Mesendoderm (in vitro differentiated cells): ENCODE measurements at regions not wholly inside any gene's neighbourhood (a gene's known extent, or its start where the extent isn't known, plus 50 kb on each side); places are given as distances from the start of the nearest gene placed in this dataset.
A peak's percentile ranks its signal among the peaks of the same experiment; 100 is the strongest.

Experiments used
- DNase-seq: peaks from one replicate; pipeline ENCODE4 v3.0.0; 2013
- H2AK5ac ChIP-seq: 2 replicates; pipeline ENCODE4 v1.6.1; 2013; ENCODE audit warnings: low read length, inconsistent platforms
- H2BK120ac ChIP-seq: 2 replicates; pipeline ENCODE4 v1.6.1; 2013; ENCODE audit warnings: low read depth, mild to moderate bottlenecking, low read length, moderate library complexity, mixed read lengths
- H2BK15ac ChIP-seq: replicated peaks from 2 replicates; pipeline ENCODE4 v1.6.1; 2013; ENCODE audit warnings: low read depth, mild to moderate bottlenecking, moderate library complexity
- H2BK5ac ChIP-seq: 2 replicates; pipeline ENCODE4 v1.6.1; 2013; ENCODE audit warnings: low read length, inconsistent platforms
- H3K18ac ChIP-seq: 2 replicates; pipeline ENCODE4 v1.6.1; 2013; ENCODE audit warnings: mild to moderate bottlenecking, low read length, mixed read lengths
- H3K23ac ChIP-seq: one replicate; pipeline ENCODE4 v1.6.1; 2013; ENCODE audit warnings: low read length
- H3K27ac ChIP-seq: 2 replicates; pipeline ENCODE4 v1.5.1; 2013; ENCODE audit warnings: low read depth, mild to moderate bottlenecking, inconsistent platforms, low read length, moderate library complexity
- H3K27me3 ChIP-seq: 2 replicates; pipeline ENCODE4 v1.6.1; 2013; ENCODE audit warnings: low read length, control low read depth, mild to moderate bottlenecking, inconsistent platforms; ENCODE audit not compliant: insufficient read depth, poor library complexity
- H3K36me3 ChIP-seq: 2 replicates; pipeline ENCODE4 v1.6.1; 2013; ENCODE audit warnings: low read length, inconsistent platforms; ENCODE audit not compliant: control insufficient read depth, insufficient read depth
- H3K4ac ChIP-seq: one replicate; pipeline ENCODE4 v1.6.1; 2013; ENCODE audit warnings: low read depth, mild to moderate bottlenecking, low read length, moderate library complexity
- H3K4me1 ChIP-seq: 2 replicates; pipeline ENCODE4 v1.6.1; 2013; ENCODE audit warnings: low read depth, low read length, inconsistent platforms; ENCODE audit not compliant: control insufficient read depth
- H3K4me2 ChIP-seq: 2 replicates; pipeline ENCODE4 v1.6.1; 2013; ENCODE audit warnings: low read length
- H3K4me3 ChIP-seq: 2 replicates; pipeline ENCODE4 v1.5.1; 2013; ENCODE audit warnings: mild to moderate bottlenecking, low read length
- H3K56ac ChIP-seq: one replicate; pipeline ENCODE4 v1.6.1; 2013; ENCODE audit warnings: low read length
- H3K79me1 ChIP-seq: 2 replicates; pipeline ENCODE4 v1.6.1; 2013; ENCODE audit warnings: low read length, inconsistent platforms
- H3K79me2 ChIP-seq: 2 replicates; pipeline ENCODE4 v1.6.1; 2013; ENCODE audit warnings: mild to moderate bottlenecking, low read length; ENCODE audit not compliant: control insufficient read depth, insufficient read depth
- H3K9ac ChIP-seq: 2 replicates; pipeline ENCODE4 v1.6.1; 2013; ENCODE audit warnings: low read length, inconsistent platforms
- H4K5ac ChIP-seq: one replicate; pipeline ENCODE4 v1.6.1; 2013; ENCODE audit warnings: low read length
- H4K8ac ChIP-seq: one replicate; pipeline ENCODE4 v1.6.1; 2013; ENCODE audit warnings: low read depth, mild to moderate bottlenecking, control low read depth, low read length, moderate library complexity
- WGBS: extraction: QIAGEN DNeasy Blood & Tissue Kit; methylation state at CpG from one replicate; pipeline ENCODE4 v1.1.7; 2013; ENCODE audit warnings: low lambda C conversion rate, missing lambda C conversion rate; ENCODE audit not compliant: insufficient coverage; ENCODE audit errors: extremely low coverage; 5-methylcytosine and 5-hydroxymethylcytosine counted together

DNA sequence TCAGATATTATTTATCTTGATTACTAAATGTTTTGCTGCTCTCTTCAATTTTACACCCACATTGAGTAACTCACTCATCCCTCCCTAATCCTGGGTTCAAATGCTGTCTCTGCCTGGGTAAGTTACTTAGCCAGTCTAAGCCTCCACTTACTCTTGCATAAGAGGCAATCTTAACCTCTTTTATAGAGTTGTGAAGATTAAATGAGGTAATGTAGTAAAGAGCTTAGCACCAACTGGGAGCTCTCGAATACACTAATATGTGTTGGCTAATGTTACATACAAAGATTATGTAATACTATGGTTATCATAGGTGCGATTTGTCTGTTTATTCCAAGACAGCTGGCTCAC is 134.4 kb upstream of the STMND1 start:
- H3K79me1 ChIP-seq: no peaks in the 10 kb centered on the region
- H3K4me3 ChIP-seq: no peak overlapping the region
- H3K4me2 ChIP-seq: no peak overlapping the region
- H4K5ac ChIP-seq: no peak overlapping the region
- H3K4me1 ChIP-seq: peaks cover 3% of the 10 kb centered on the region
- no CpG with 5 or more reads among the region's 2 CpGs for WGBS
- no peak for DNase-seq
- H2AK5ac ChIP-seq: no peak overlapping the region
- H3K4ac ChIP-seq: no peak overlapping the region
- no peak overlapping the region for H3K23ac ChIP-seq
- no peaks in the 10 kb centered on the region for H3K79me2 ChIP-seq
- H2BK15ac ChIP-seq: no peak overlapping the region
- H3K27me3 ChIP-seq: no peaks in the 10 kb centered on the region
- H3K36me3 ChIP-seq: no peaks in the 10 kb centered on the region
- no peak overlapping the region for H4K8ac ChIP-seq
- H3K56ac ChIP-seq: no peak overlapping the region
- no peak overlapping the region for H2BK5ac ChIP-seq
- H3K9ac ChIP-seq: no peak overlapping the region
- no peak overlapping the region for H3K18ac ChIP-seq
- no peak overlapping the region for H2BK120ac ChIP-seq
- H3K27ac ChIP-seq: no peak overlapping the region

DNA sequence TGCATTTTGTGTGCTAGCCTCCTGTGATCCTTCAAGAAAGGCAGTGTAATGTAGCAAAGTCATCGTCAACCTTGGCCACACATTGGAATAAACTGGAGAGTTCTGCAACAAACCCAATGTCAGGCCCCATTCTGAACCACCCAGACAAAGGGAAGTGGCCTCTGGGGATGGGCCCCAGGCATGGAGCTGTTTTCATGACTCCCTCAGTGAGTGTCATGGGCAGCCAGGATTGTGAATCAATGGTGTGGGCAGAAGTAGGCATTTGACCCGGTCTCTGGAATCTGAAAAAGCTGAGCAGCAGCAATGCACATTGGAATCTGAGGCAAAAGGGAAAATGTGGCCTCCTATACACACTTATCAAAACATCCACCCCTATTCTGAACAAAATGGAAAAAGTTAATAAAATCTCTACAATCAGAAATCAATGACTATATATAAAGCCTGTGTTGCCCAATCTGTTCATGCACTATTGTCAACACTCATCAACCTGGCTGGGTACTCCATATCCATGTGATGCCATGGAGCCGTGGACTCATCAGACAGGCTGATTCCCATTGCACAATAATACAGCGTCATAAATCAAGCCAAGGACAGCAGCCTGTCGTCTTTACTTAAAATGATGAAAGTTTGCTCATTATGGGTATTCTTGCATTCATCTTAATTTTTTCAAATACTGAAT is 134.9 kb upstream of the STMND1 start:
- no peak for DNase-seq
- no peak overlapping the region for H3K56ac ChIP-seq
- H2BK5ac ChIP-seq: no peak overlapping the region
- H3K4me1 ChIP-seq: peaks cover 3% of the 10 kb centered on the region
- H3K27me3 ChIP-seq: no peaks in the 10 kb centered on the region
- H3K4me2 ChIP-seq: no peak overlapping the region
- no peaks in the 10 kb centered on the region for H3K36me3 ChIP-seq
- no peaks in the 10 kb centered on the region for H3K79me1 ChIP-seq
- no CpG with 5 or more reads among the region's 5 CpGs for WGBS
- no peaks in the 10 kb centered on the region for H3K79me2 ChIP-seq
- no peak overlapping the region for H4K5ac ChIP-seq
- no peak overlapping the region for H3K27ac ChIP-seq
- no peak overlapping the region for H3K18ac ChIP-seq
- no peak overlapping the region for H3K23ac ChIP-seq
- no peak overlapping the region for H3K4ac ChIP-seq
- H2BK15ac ChIP-seq: no peak overlapping the region
- H4K8ac ChIP-seq: no peak overlapping the region
- H2BK120ac ChIP-seq: no peak overlapping the region
- H3K9ac ChIP-seq: no peak overlapping the region
- no peak overlapping the region for H2AK5ac ChIP-seq
- H3K4me3 ChIP-seq: no peak overlapping the region

DNA sequence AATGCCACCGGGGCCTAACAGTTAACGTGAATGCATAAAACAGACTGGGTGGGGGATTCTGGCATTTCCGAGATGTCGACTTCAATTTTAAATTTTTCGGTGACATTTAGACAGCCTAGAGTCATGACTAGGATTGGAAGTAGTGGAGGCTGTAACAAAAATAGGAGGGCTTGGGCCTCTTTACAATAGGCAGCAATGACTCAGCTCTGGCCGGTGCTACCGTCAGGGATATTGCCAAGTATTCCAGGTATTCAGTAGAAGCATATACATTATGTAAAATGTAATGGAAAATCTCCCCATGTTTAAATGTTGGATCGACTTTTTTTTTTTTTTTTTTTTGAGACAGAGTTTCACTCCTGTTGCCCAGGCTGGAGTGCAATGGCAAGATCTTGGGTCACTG is 136.2 kb upstream of the STMND1 start:
- Histone ChIP-seq H3K4me3 (no peak overlapping the region), H3K27ac (no peak overlapping the region), H3K36me3 (no peaks in the 10 kb centered on the region), H3K4ac (no peak overlapping the region), H4K5ac (no peak overlapping the region), H3K4me2 (no peak overlapping the region), H3K56ac (peak overlapping the region; percentile 43), H2AK5ac (no peak overlapping the region), H3K79me1 (no peaks in the 10 kb centered on the region), H2BK15ac (peak overlapping the region; percentile 62), H2BK5ac (no peak overlapping the region), H3K23ac (no peak overlapping the region), H4K8ac (no peak overlapping the region), H3K4me1 (peaks cover 3% of the 10 kb centered on the region), H3K9ac (no peak overlapping the region), H3K18ac (peak overlapping the region; percentile 88), H3K27me3 (no peaks in the 10 kb centered on the region), H2BK120ac (no peak overlapping the region), H3K79me2 (no peaks in the 10 kb centered on the region)
- no CpG with 5 or more reads among the region's 8 CpGs for WGBS
- peak; percentile 13 for DNase-seq

DNA sequence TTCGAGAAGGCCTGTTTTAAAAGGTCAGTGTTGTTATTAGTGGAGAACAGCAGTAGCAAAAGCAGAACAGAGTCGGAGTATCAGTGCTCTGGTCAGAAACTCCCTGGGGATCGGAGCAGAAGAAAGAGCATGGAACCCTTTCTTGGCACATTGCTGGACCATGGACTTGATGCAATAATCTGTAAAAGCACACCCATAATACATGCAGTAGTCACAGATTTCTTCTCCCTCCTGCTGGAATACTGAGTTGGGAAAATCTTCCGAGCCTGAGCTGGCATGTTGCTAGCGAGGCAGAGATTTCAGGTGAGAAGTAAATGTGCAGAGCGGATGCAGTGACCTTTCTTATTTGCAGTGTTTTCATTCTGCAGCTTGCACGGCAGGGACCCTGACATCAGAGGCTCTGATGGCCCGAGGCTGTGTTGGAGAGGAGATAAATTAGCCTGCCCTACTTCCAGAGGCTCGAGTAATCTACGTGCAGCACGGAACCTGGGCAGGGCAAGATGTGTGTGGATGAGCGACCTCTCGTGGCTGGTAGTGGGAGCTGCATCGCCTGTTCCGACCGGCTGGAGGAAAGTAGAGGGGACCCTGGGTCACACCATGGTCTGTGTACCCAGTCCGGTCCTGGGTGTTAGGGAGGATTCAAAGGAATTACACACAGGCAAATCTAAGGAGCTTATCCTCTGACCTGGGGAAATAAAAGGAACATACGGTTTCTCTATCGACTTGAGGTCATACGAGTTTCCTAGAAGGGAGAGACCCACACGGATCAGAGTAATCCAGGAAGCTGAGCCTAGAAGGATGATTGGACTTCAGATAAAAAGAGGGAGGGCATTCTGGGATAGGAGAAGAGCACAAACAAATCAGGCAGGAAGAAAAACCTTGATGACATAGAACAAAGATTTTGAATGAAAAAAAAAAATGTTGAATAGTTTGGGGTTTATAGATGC is 137.0 kb upstream of the STMND1 start:
- H4K5ac ChIP-seq: no peak overlapping the region
- H3K4ac ChIP-seq: no peak overlapping the region
- no peaks in the 10 kb centered on the region for H3K79me1 ChIP-seq
- H3K79me2 ChIP-seq: no peaks in the 10 kb centered on the region
- no peaks in the 10 kb centered on the region for H3K27me3 ChIP-seq
- no CpG with 5 or more reads among the region's 21 CpGs for WGBS
- H3K23ac ChIP-seq: no peak overlapping the region
- H2BK5ac ChIP-seq: no peak overlapping the region
- DNase-seq: peak; percentile 96
- H3K4me2 ChIP-seq: no peak overlapping the region
- H3K56ac ChIP-seq: peak overlapping the region; percentile 56
- H3K4me3 ChIP-seq: no peak overlapping the region
- H3K18ac ChIP-seq: no peak overlapping the region
- H4K8ac ChIP-seq: no peak overlapping the region
- H3K4me1 ChIP-seq: peaks cover 3% of the 10 kb centered on the region
- no peak overlapping the region for H2BK120ac ChIP-seq
- H2AK5ac ChIP-seq: no peak overlapping the region
- H2BK15ac ChIP-seq: no peak overlapping the region
- H3K27ac ChIP-seq: no peak overlapping the region
- H3K36me3 ChIP-seq: no peaks in the 10 kb centered on the region
- H3K9ac ChIP-seq: no peak overlapping the region

DNA sequence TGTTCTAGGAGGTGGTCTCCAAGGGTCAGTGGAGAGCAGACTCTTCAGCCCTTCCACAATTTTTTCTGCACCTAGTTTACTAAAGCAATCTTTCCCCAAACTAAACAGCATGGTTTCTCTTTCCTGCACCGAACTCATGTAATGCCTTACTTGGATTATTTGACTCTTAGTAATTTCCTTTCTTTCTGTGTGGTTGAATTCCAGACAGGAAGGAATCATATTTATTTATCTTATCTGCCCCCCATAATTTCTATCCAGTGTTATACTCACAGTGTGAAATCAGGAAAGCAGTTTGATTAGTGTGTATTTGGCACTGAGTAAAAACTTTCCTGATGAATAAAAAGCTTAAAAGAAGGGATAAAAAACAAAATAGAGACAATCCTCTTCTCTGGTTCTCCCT is 140.3 kb upstream of the STMND1 start:
- peaks cover 3% of the 10 kb centered on the region for H3K4me1 ChIP-seq
- no peaks in the 10 kb centered on the region for H3K79me1 ChIP-seq
- WGBS: no CpG with 5 or more reads among the region's 1 CpG
- H3K23ac ChIP-seq: no peak overlapping the region
- no peak overlapping the region for H3K27ac ChIP-seq
- no peak overlapping the region for H3K18ac ChIP-seq
- no peak overlapping the region for H3K9ac ChIP-seq
- H2AK5ac ChIP-seq: no peak overlapping the region
- DNase-seq: no peak
- no peaks in the 10 kb centered on the region for H3K36me3 ChIP-seq
- H4K5ac ChIP-seq: no peak overlapping the region
- H3K4me2 ChIP-seq: no peak overlapping the region
- no peaks in the 10 kb centered on the region for H3K27me3 ChIP-seq
- no peak overlapping the region for H3K56ac ChIP-seq
- H3K4me3 ChIP-seq: no peak overlapping the region
- no peak overlapping the region for H2BK15ac ChIP-seq
- no peak overlapping the region for H2BK120ac ChIP-seq
- H4K8ac ChIP-seq: no peak overlapping the region
- H2BK5ac ChIP-seq: no peak overlapping the region
- no peak overlapping the region for H3K4ac ChIP-seq
- no peaks in the 10 kb centered on the region for H3K79me2 ChIP-seq
